ENCODE measurements at regions not wholly inside any gene's neighbourhood (a gene's known extent, or its start where the extent isn't known, plus 50 kb on each side); places are given as distances from the start of the nearest gene placed in this dataset.
"Not testable (repeated sequence)": the region's sequence is repeated elsewhere in the genome, so short reads cannot be mapped to it uniquely, and the experiment has no call there.

DNA sequence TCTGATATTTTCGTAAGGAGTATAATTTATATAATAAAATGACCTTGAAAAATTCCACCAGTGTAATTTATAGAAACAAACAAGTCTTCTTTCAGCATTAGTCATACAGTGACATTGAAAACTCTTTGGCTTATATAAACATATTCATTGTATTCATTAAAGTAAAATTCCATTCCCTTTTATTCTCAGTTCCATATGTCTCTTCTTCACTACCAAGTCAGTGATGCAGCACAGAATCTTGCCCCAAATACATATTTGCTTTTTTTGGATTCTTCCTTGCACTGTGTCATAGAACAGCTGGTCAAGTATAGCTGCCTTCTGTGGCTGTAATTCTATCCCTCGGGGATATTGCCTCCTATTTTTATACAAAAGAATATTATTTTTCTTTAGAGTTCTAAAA, 884.5 kb upstream of the POT1 start:
- WGBS, 2 donors = 38 to 54% methylated on average over 2 of the region's 2 CpGs
- no peak for DNase-seq
- intact Hi-C loops (cut with DNase I) = no loop called here

DNA sequence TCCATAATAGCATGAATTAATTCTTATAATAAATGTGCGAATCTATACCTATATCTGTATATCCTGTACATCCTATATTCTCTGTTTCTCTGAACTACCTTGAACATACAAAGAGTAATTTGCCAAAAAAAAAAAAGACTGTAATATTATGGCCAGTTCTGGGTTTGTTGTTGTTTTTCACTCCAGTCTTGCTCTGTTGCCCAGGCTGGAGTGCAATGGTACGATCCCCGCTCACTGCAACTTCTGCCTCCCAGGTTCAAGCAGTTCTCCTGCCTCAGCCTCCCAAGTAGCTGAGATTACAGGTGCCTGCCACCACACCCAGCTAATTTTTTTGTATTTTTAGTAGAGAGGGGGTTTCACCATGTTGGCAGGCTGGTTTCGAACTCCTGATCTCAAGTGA, 876.9 kb upstream of the POT1 start:
- H3K4me1 ChIP-seq; DNase-seq; H3K4me3 ChIP-seq; intact Hi-C loops (cut with DNase I); ATAC-seq; H3K27me3 ChIP-seq; H3K36me3 ChIP-seq; H3K9me3 ChIP-seq; H3K27ac ChIP-seq: not testable (repeated sequence)
- 88 to 94% methylated on average over 4 of the region's 4 CpGs for WGBS, 2 donors

More for the DNA sequence above, 884.5 kb upstream of the POT1 start:
- ATAC-seq = no peak
- Histone ChIP-seq H3K36me3 (no peaks in the 10 kb centered on the region), H3K9me3 (peaks cover 0 to 4% (median 0%) of the 10 kb centered on the region in 11 donors), H3K27me3 (no peaks in the 10 kb centered on the region), H3K4me1 (no peaks in the 10 kb centered on the region), H3K27ac (no peak overlapping the region), H3K4me3 (no peak overlapping the region)
- TF ChIP-seq, protein P1, sequence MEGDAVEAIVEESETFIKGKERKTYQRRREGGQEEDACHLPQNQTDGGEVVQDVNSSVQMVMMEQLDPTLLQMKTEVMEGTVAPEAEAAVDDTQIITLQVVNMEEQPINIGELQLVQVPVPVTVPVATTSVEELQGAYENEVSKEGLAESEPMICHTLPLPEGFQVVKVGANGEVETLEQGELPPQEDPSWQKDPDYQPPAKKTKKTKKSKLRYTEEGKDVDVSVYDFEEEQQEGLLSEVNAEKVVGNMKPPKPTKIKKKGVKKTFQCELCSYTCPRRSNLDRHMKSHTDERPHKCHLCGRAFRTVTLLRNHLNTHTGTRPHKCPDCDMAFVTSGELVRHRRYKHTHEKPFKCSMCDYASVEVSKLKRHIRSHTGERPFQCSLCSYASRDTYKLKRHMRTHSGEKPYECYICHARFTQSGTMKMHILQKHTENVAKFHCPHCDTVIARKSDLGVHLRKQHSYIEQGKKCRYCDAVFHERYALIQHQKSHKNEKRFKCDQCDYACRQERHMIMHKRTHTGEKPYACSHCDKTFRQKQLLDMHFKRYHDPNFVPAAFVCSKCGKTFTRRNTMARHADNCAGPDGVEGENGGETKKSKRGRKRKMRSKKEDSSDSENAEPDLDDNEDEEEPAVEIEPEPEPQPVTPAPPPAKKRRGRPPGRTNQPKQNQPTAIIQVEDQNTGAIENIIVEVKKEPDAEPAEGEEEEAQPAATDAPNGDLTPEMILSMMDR (IDR thresholded peaks at IDR 0.05) = no peak

- no peaks in the 10 kb centered on the region for H3K4me1 ChIP-seq
- no peak for DNase-seq
These were observed 874.6 kb upstream of the POT1 start for GRCh38 chr7:125804273-125804672.

DNA sequence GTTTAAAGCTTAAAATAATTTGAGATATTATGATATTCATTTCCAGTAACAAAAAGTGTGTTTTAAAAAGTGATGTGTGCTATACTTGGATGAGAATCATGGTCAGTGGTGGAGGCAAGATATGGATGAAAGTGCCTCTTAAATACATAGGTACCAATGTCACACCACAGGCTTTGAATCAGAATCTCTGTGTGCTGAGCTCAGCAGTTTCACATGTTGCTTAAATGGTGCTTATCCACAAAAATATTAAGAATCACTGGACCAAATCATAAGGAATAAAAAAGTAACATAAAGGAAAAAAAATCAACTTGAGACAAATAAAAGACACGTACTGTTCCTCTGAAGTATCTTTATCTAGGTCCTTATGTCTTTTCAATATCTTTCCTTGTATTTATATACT, 850.5 kb upstream of the POT1 start:
- WGBS, 2 donors = 63 to 74% methylated on average over 1 of the region's 1 CpG
- no peak for ATAC-seq

More at GRCh38 chr7:125804273-125804672, 874.6 kb upstream of the POT1 start:
- TF ChIP-seq, protein P1 (IDR thresholded peaks at IDR 0.05) = no peak
- Histone ChIP-seq H3K36me3 (no peaks in the 10 kb centered on the region), H3K4me3 (no peak overlapping the region), H3K27me3 (no peaks in the 10 kb centered on the region), H3K9me3 (peaks cover 0 to 11% (median 0%) of the 10 kb centered on the region in 11 donors), H3K27ac (no peak overlapping the region)
- intact Hi-C loops (cut with DNase I) = no loop called here
- ATAC-seq = no peak

DNA sequence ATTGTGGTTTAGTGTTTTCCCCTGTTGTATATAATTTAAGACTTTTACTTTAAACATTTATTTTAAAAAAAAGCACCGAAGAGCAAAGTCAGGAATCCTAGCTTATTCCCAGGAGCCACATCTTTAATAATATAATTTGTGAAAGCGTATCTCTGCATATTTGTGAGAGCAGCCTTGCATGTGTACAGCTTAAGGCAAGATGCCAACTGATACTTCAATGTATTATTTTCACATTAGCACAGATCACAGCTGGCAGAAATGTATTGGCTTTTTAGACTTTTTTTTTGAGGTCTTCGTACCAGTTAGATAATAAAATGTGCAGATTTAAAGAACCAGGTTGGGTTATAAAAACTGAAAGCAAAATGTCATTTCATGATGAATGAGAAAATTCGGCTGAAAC, 845.7 kb upstream of the POT1 start:
- no peak overlapping the region for H3K4me3 ChIP-seq
- ATAC-seq = no peak
- peaks cover 0 to 10% (median 0%) of the 10 kb centered on the region in 11 donors for H3K9me3 ChIP-seq
- no peaks in the 10 kb centered on the region for H3K4me1 ChIP-seq
- H3K36me3 ChIP-seq = no peaks in the 10 kb centered on the region
- intact Hi-C loops (cut with DNase I) = no loop called here
- DNase-seq = no peak
- TF ChIP-seq, protein P1 (IDR thresholded peaks at IDR 0.05) = no peak
- no peaks in the 10 kb centered on the region for H3K27me3 ChIP-seq
- 58 to 62% methylated on average over 4 of the region's 4 CpGs for WGBS, 2 donors
- no peak overlapping the region for H3K27ac ChIP-seq

More for the DNA sequence above, 850.5 kb upstream of the POT1 start:
- H3K36me3 ChIP-seq = no peaks in the 10 kb centered on the region
- peaks cover 0 to 2% (median 0%) of the 10 kb centered on the region in 11 donors for H3K9me3 ChIP-seq
- no peak overlapping the region for H3K27ac ChIP-seq
- intact Hi-C loops (cut with DNase I) = no loop called here
- no peaks in the 10 kb centered on the region for H3K4me1 ChIP-seq
- no peak for DNase-seq
- TF ChIP-seq, protein P1 (IDR thresholded peaks at IDR 0.05) = no peak
- H3K4me3 ChIP-seq = no peak overlapping the region
- H3K27me3 ChIP-seq = no peaks in the 10 kb centered on the region

Data from heart right ventricle (tissue), 16 donors.